ENCODE measurements at regions not wholly inside any gene's neighbourhood (a gene's known extent, or its start where the extent isn't known, plus 50 kb on each side); places are given as distances from the start of the nearest gene placed in this dataset.

DNA sequence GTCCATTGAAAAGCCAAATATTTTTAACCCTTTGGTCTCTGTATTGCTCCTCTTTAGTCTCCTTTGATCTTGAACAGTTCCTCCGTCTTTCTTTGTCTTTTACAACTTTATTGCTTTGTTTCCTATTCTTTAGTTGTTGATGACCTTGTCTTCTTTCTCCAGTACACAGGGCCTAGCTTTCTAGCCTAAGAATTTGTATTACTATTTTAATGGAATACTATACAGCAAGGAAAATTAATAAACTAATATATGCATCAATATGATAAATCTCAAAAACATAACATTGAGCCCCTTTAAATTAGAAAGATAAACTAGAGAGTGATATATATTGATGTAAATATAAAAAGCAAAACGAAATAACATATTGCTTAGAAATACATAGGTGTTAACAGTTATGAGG lies 88.7 kb downstream of the NR1D2 start:
- Histone ChIP-seq H3K27me3 (ENCODE audit: control insufficient read depth in 5 of 5, insufficient read depth in 4 of 5, low read length in 5 of 5) (no peaks in the 10 kb centered on the region), H3K9ac (ENCODE audit: low read length in 5 of 5) (no peak overlapping the region), H3K36me3 (ENCODE audit: control insufficient read depth in 5 of 5, insufficient read depth in 5 of 5, low read length in 5 of 5) (no peaks in the 10 kb centered on the region), H3K4me1 (ENCODE audit: control insufficient read depth in 5 of 5, insufficient read depth in 5 of 5, low read length in 5 of 5) (peaks cover 0 to 4% (median 0%) of the 10 kb centered on the region in 5 donors), H3K4me3 (ENCODE audit: low read depth in 1 of 5, low read length in 5 of 5) (no peak overlapping the region), H3K27ac (ENCODE audit: low read depth, low read length) (no peak overlapping the region), H3K9me3 (ENCODE audit: control insufficient read depth in 5 of 5, low read length in 5 of 5) (peaks cover 0 to 6% (median 3%) of the 10 kb centered on the region in 5 donors)

- Histone ChIP-seq H3K27ac (ENCODE audit: low read depth, low read length) (no peak overlapping the region), H3K4me3 (ENCODE audit: low read depth in 1 of 5, low read length in 5 of 5) (no peak overlapping the region), H3K27me3 (ENCODE audit: control insufficient read depth in 5 of 5, insufficient read depth in 4 of 5, low read length in 5 of 5) (no peaks in the 10 kb centered on the region), H3K4me1 (ENCODE audit: control insufficient read depth in 5 of 5, insufficient read depth in 5 of 5, low read length in 5 of 5) (peaks cover 0 to 4% (median 0%) of the 10 kb centered on the region in 5 donors), H3K9me3 (ENCODE audit: control insufficient read depth in 5 of 5, low read length in 5 of 5) (peaks cover 0 to 6% (median 3%) of the 10 kb centered on the region in 5 donors), H3K36me3 (ENCODE audit: control insufficient read depth in 5 of 5, insufficient read depth in 5 of 5, low read length in 5 of 5) (no peaks in the 10 kb centered on the region), H3K9ac (ENCODE audit: low read length in 5 of 5) (no peak overlapping the region)
Measured at GRCh38 chr3:24034464-24034863, 89.4 kb downstream of the NR1D2 start.

- no peaks in the 10 kb centered on the region for H3K36me3 ChIP-seq (ENCODE audit: control insufficient read depth in 5 of 5, insufficient read depth in 5 of 5, low read length in 5 of 5)
- H3K4me3 ChIP-seq (ENCODE audit: low read depth in 1 of 5, low read length in 5 of 5): no peak overlapping the region
- peaks cover 0 to 16% (median 12%) of the 10 kb centered on the region in 5 donors for H3K4me1 ChIP-seq (ENCODE audit: control insufficient read depth in 5 of 5, insufficient read depth in 5 of 5, low read length in 5 of 5)
- no peak overlapping the region for H3K9ac ChIP-seq (ENCODE audit: low read length in 5 of 5)
- no peak overlapping the region for H3K27ac ChIP-seq (ENCODE audit: low read depth, low read length)
- no peaks in the 10 kb centered on the region for H3K27me3 ChIP-seq (ENCODE audit: control insufficient read depth in 5 of 5, insufficient read depth in 4 of 5, low read length in 5 of 5)
- H3K9me3 ChIP-seq (ENCODE audit: control insufficient read depth in 5 of 5, low read length in 5 of 5): peaks cover 0 to 3% (median 0%) of the 10 kb centered on the region in 5 donors
Measured at GRCh38 chr3:24037971-24038370, 92.9 kb downstream of the NR1D2 start.

DNA sequence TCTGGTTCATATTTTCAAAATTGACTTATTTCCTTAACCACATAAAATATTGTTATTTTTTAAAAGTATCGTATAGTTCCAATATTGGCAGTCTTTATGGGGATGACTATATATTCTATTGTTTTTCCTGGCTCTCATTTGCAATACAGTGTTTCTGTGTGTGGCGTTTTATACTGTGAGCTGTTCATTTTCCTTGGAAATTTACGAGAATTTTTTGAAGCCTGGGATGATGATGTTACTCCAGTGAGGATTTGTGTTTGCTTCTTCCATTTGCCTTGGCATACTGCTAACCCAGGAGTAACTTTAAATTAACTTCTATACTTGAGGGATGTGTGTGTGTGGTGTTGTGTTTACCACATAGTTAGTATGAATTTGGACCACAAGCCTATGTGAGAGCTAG lies 95.2 kb downstream of the NR1D2 start:
- no peak overlapping the region for H3K9ac ChIP-seq (ENCODE audit: low read length in 5 of 5)
- H3K4me1 ChIP-seq (ENCODE audit: control insufficient read depth in 5 of 5, insufficient read depth in 5 of 5, low read length in 5 of 5): peaks cover 0 to 21% (median 16%) of the 10 kb centered on the region in 5 donors

DNA sequence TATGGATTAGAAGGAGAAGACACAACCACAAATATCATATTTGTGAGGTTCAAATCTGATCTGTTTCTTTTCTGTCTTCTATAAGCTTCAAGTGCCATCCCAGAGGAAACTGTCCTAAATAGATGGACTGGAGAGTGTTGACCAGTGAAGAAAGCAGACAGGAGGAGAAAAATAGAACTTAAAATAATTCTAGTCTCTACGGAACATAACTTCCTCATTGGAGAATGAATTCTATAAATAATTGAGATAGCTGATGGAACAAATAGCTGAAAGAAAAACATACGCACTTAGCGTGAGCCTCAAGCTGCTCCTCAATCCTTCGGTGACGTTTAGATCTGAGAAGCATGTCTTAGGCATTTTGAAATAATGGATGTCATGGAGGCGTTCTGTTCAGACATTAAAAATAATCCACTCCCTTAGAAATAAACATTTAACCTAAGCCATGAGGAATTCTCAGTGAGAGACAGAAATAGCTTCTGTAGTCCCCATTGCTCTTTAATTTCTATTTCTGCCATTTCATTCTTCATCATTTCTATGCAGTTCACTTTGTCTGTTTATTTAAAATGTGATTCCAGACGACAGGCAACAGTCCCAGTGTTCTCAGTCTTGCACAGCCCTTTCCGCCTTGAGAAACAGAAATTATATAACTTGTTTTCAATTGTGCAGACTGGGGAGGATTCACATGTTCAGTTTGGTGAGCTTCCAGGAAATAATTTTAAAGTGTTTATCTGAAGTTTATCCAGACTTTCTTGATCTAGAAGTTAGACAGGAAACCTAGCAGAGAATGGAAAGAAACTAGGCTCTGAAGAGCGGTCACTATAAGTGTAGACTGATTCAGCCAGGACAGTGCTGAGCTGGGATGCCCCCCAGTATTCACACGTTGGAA lies 97.3 kb downstream of the NR1D2 start:
- Histone ChIP-seq H3K27ac (ENCODE audit: low read depth, low read length) (peak overlapping the region; percentile 82), H3K4me3 (ENCODE audit: low read depth in 1 of 5, low read length in 5 of 5) (peak overlapping the region; percentile 26 to 58 (median 41))

More for the DNA sequence above, 95.2 kb downstream of the NR1D2 start:
- no peaks in the 10 kb centered on the region for H3K9me3 ChIP-seq (ENCODE audit: control insufficient read depth in 5 of 5, low read length in 5 of 5)
- no peaks in the 10 kb centered on the region for H3K36me3 ChIP-seq (ENCODE audit: control insufficient read depth in 5 of 5, insufficient read depth in 5 of 5, low read length in 5 of 5)
- H3K27me3 ChIP-seq (ENCODE audit: control insufficient read depth in 5 of 5, insufficient read depth in 4 of 5, low read length in 5 of 5): no peaks in the 10 kb centered on the region
- no peak overlapping the region for H3K27ac ChIP-seq (ENCODE audit: low read depth, low read length)
- H3K4me3 ChIP-seq (ENCODE audit: low read depth in 1 of 5, low read length in 5 of 5): no peak overlapping the region

GRCh38 chr3:24043168-24043567 lies 98.1 kb downstream of the NR1D2 start:
- Histone ChIP-seq H3K27me3 (ENCODE audit: control insufficient read depth in 5 of 5, insufficient read depth in 4 of 5, low read length in 5 of 5) (no peaks in the 10 kb centered on the region), H3K27ac (ENCODE audit: low read depth, low read length) (peak overlapping the region; percentile 82), H3K4me3 (ENCODE audit: low read depth in 1 of 5, low read length in 5 of 5) (peak overlapping the region in 2 of 5 donors; percentile 26 to 27), H3K9me3 (ENCODE audit: control insufficient read depth in 5 of 5, low read length in 5 of 5) (no peaks in the 10 kb centered on the region), H3K9ac (ENCODE audit: low read length in 5 of 5) (no peak overlapping the region), H3K4me1 (ENCODE audit: control insufficient read depth in 5 of 5, insufficient read depth in 5 of 5, low read length in 5 of 5) (peaks cover 3 to 31% (median 24%) of the 10 kb centered on the region in 5 donors), H3K36me3 (ENCODE audit: control insufficient read depth in 5 of 5, insufficient read depth in 5 of 5, low read length in 5 of 5) (no peaks in the 10 kb centered on the region)

More for the DNA sequence above, 97.3 kb downstream of the NR1D2 start:
- Histone ChIP-seq H3K4me1 (ENCODE audit: control insufficient read depth in 5 of 5, insufficient read depth in 5 of 5, low read length in 5 of 5) (peaks cover 0 to 24% (median 18%) of the 10 kb centered on the region in 5 donors), H3K27me3 (ENCODE audit: control insufficient read depth in 5 of 5, insufficient read depth in 4 of 5, low read length in 5 of 5) (no peaks in the 10 kb centered on the region), H3K9ac (ENCODE audit: low read length in 5 of 5) (peak overlapping the region in 2 of 5 donors; percentile 59 to 62), H3K9me3 (ENCODE audit: control insufficient read depth in 5 of 5, low read length in 5 of 5) (no peaks in the 10 kb centered on the region), H3K36me3 (ENCODE audit: control insufficient read depth in 5 of 5, insufficient read depth in 5 of 5, low read length in 5 of 5) (no peaks in the 10 kb centered on the region)

DNA sequence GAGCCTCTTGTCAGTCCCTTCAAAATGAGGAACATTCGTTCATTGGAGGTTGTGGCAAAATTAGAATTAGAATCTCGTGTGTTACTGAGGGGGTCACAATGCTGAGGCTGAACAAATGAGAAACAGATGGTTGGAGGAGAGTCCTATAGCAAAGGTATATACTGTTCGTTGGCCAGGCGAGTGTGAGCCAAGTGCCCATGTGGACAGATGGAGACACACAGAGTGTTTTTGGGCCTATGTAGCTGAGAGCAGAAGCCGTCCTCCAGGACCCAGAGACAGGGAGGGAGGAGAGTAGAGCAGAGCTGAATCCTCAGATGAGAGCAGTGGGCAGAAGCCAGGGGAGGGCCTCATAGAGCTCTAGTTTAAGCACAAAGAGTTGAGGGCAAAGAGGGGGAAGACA lies 98.9 kb downstream of the NR1D2 start:
- no peak overlapping the region for H3K27ac ChIP-seq (ENCODE audit: low read depth, low read length)
- H3K36me3 ChIP-seq (ENCODE audit: control insufficient read depth in 5 of 5, insufficient read depth in 5 of 5, low read length in 5 of 5): no peaks in the 10 kb centered on the region
- H3K4me3 ChIP-seq (ENCODE audit: low read depth in 1 of 5, low read length in 5 of 5): no peak overlapping the region
- H3K9me3 ChIP-seq (ENCODE audit: control insufficient read depth in 5 of 5, low read length in 5 of 5): no peaks in the 10 kb centered on the region
- H3K4me1 ChIP-seq (ENCODE audit: control insufficient read depth in 5 of 5, insufficient read depth in 5 of 5, low read length in 5 of 5): peaks cover 5 to 38% (median 30%) of the 10 kb centered on the region in 5 donors
- no peak overlapping the region for H3K9ac ChIP-seq (ENCODE audit: low read length in 5 of 5)
- H3K27me3 ChIP-seq (ENCODE audit: control insufficient read depth in 5 of 5, insufficient read depth in 4 of 5, low read length in 5 of 5): no peaks in the 10 kb centered on the region

GRCh38 chr3:24046214-24046613 lies 101.1 kb downstream of the NR1D2 start:
- Histone ChIP-seq H3K27me3 (ENCODE audit: control insufficient read depth in 5 of 5, insufficient read depth in 4 of 5, low read length in 5 of 5) (no peaks in the 10 kb centered on the region), H3K9ac (ENCODE audit: low read length in 5 of 5) (no peak overlapping the region), H3K4me1 (ENCODE audit: control insufficient read depth in 5 of 5, insufficient read depth in 5 of 5, low read length in 5 of 5) (peaks cover 5 to 39% (median 30%) of the 10 kb centered on the region in 5 donors), H3K9me3 (ENCODE audit: control insufficient read depth in 5 of 5, low read length in 5 of 5) (peaks cover 0 to 6% (median 0%) of the 10 kb centered on the region in 5 donors), H3K4me3 (ENCODE audit: low read depth in 1 of 5, low read length in 5 of 5) (no peak overlapping the region), H3K36me3 (ENCODE audit: control insufficient read depth in 5 of 5, insufficient read depth in 5 of 5, low read length in 5 of 5) (no peaks in the 10 kb centered on the region), H3K27ac (ENCODE audit: low read depth, low read length) (no peak overlapping the region)

GRCh38 chr3:24047513-24047912 lies 102.4 kb downstream of the NR1D2 start:
- peaks cover 5 to 28% (median 21%) of the 10 kb centered on the region in 5 donors for H3K4me1 ChIP-seq (ENCODE audit: control insufficient read depth in 5 of 5, insufficient read depth in 5 of 5, low read length in 5 of 5)
- H3K27me3 ChIP-seq (ENCODE audit: control insufficient read depth in 5 of 5, insufficient read depth in 4 of 5, low read length in 5 of 5): no peaks in the 10 kb centered on the region
- peak overlapping the region in 2 of 5 donors; percentile 21 to 51 for H3K9ac ChIP-seq (ENCODE audit: low read length in 5 of 5)
- peak overlapping the region; percentile 88 for H3K27ac ChIP-seq (ENCODE audit: low read depth, low read length)
- no peak overlapping the region for H3K4me3 ChIP-seq (ENCODE audit: low read depth in 1 of 5, low read length in 5 of 5)
- no peaks in the 10 kb centered on the region for H3K36me3 ChIP-seq (ENCODE audit: control insufficient read depth in 5 of 5, insufficient read depth in 5 of 5, low read length in 5 of 5)
- H3K9me3 ChIP-seq (ENCODE audit: control insufficient read depth in 5 of 5, low read length in 5 of 5): peaks cover 0 to 6% (median 0%) of the 10 kb centered on the region in 5 donors

- Histone ChIP-seq H3K27ac (ENCODE audit: low read depth, low read length) (peak overlapping the region; percentile 88), H3K36me3 (ENCODE audit: control insufficient read depth in 5 of 5, insufficient read depth in 5 of 5, low read length in 5 of 5) (no peaks in the 10 kb centered on the region)
Measured at GRCh38 chr3:24048843-24049242, 103.8 kb downstream of the NR1D2 start.

More at GRCh38 chr3:24048843-24049242, 103.8 kb downstream of the NR1D2 start:
- Histone ChIP-seq H3K27me3 (ENCODE audit: control insufficient read depth in 5 of 5, insufficient read depth in 4 of 5, low read length in 5 of 5) (no peaks in the 10 kb centered on the region), H3K4me3 (ENCODE audit: low read depth in 1 of 5, low read length in 5 of 5) (no peak overlapping the region), H3K9me3 (ENCODE audit: control insufficient read depth in 5 of 5, low read length in 5 of 5) (peaks cover 0 to 6% (median 0%) of the 10 kb centered on the region in 5 donors), H3K4me1 (ENCODE audit: control insufficient read depth in 5 of 5, insufficient read depth in 5 of 5, low read length in 5 of 5) (peaks cover 5 to 22% (median 14%) of the 10 kb centered on the region in 5 donors), H3K9ac (ENCODE audit: low read length in 5 of 5) (no peak overlapping the region)

All from subcutaneous abdominal adipose tissue (tissue), 5 donors.